Neural progenitor cell (in vitro differentiated cells): ENCODE measurements at regions not wholly inside any gene's neighbourhood (a gene's known extent, or its start where the extent isn't known, plus 50 kb on each side); places are given as distances from the start of the nearest gene placed in this dataset.

Experiments used
- DNase-seq: peaks from one replicate; pipeline ENCODE4 v3.0.0-alpha.2; 2016; ENCODE audit warnings: low spot score
- H2AFZ ChIP-seq: fragments of 200-600 bp; sonication (generic); replicated peaks from 2 replicates; pipeline ENCODE4 v1.6.1; 2016; ENCODE audit warnings: antibody characterized with exemption
- H3F3A ChIP-seq: fragments of 200-600 bp; sonication (generic); 2 replicates; pipeline ENCODE4 v1.6.1; 2016; ENCODE audit warnings: antibody characterized with exemption, low read depth
- H3K27ac ChIP-seq: fragments of 200-600 bp; sonication (generic); 2 replicates; pipeline ENCODE4 v1.5.1; 2016; ENCODE audit warnings: mild to moderate bottlenecking
- H3K27me3 ChIP-seq: fragments of 200-600 bp; sonication (generic); 2 replicates; pipeline ENCODE4 v1.6.1; 2016; ENCODE audit warnings: mild to moderate bottlenecking, moderate library complexity
- H3K36me3 ChIP-seq: fragments of 200-600 bp; sonication (generic); 2 replicates; pipeline ENCODE4 v1.5.1; 2016
- H3K4me1 ChIP-seq: fragments of 200-600 bp; sonication (generic); 2 replicates; pipeline ENCODE4 v1.6.1; 2016; ENCODE audit warnings: mixed run types
- H3K4me2 ChIP-seq: fragments of 200-600 bp; sonication (generic); 2 replicates; pipeline ENCODE4 v1.6.1; 2016
- H3K4me3 ChIP-seq: fragments of 200-600 bp; sonication (generic); 2 replicates; pipeline ENCODE4 v1.5.1; 2016
- H3K79me2 ChIP-seq: fragments of 200-600 bp; sonication (generic); 2 replicates; pipeline ENCODE4 v1.6.1; 2016; ENCODE audit warnings: low read depth
- H3K9ac ChIP-seq: fragments of 200-600 bp; sonication (generic); 2 replicates; pipeline ENCODE4 v1.6.1; 2016
- H3K9me3 ChIP-seq: fragments of 200-600 bp; sonication (generic); 2 replicates; pipeline ENCODE4 v1.5.1; 2016; ENCODE audit warnings: low read depth
- H4K20me1 ChIP-seq: fragments of 200-600 bp; sonication (generic); 2 replicates; pipeline ENCODE4 v1.6.1; 2016; ENCODE audit warnings: low read depth
- H3K27ac Mint-ChIP-seq: 3 replicates; pipeline ENCODE4 v1.8.0; 2021; ENCODE audit warnings: mixed read lengths
- H3K27me3 Mint-ChIP-seq: 2 replicates; pipeline ENCODE4 v1.8.0; 2022; ENCODE audit warnings: low read depth, mild to moderate bottlenecking, inconsistent platforms, moderate library complexity, mixed read lengths; ENCODE audit not compliant: insufficient read depth
- H3K36me3 Mint-ChIP-seq: 3 replicates; pipeline ENCODE4 v1.8.0; 2021; ENCODE audit warnings: mixed read lengths
- H3K4me1 Mint-ChIP-seq: 3 replicates; pipeline ENCODE4 v1.8.0; 2021; ENCODE audit warnings: mixed read lengths
- H3K4me3 Mint-ChIP-seq: 3 replicates; pipeline ENCODE4 v1.8.0; 2021; ENCODE audit warnings: mild to moderate bottlenecking, moderate library complexity, mixed read lengths
- H3K9me3 Mint-ChIP-seq: 3 replicates; pipeline ENCODE4 v1.8.0; 2020; ENCODE audit warnings: mixed read lengths
- CTCF ChIP-seq: fragments of 200-600 bp; sonication (generic); IDR thresholded peaks from 2 replicates; pipeline ENCODE4 v1.5.1; 2017; ENCODE audit warnings: antibody characterized with exemption, mild to moderate bottlenecking
- EZH2 ChIP-seq: fragments of 200-600 bp; sonication (generic); IDR thresholded peaks from 2 replicates; pipeline ENCODE4 v1.6.1; 2017; ENCODE audit warnings: antibody characterized with exemption, mild to moderate bottlenecking, moderate library complexity
- EZH2phosphoT487 ChIP-seq: fragments of 200-600 bp; sonication (generic); IDR thresholded peaks from 2 replicates; pipeline ENCODE4 v1.6.1; 2017; ENCODE audit warnings: antibody characterized with exemption

DNA sequence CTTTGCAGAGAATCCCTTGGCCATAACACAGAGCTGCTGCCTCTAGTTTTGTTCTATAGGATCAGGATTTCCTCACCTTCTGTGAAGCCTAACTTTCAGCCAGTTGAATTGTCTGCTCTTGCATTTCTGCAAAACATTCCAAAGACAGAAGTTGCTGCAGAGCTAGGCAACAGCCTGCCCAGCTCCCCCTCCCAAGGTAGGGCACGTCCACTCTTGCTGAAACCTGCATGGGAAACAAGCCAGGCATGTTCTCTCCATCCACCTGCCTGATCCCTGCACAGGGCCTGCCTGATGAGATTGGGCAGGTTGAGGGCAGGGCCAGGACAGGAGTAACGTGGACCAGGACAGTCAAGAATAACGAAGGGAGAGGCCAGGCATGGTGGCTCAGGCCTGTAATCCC is 58.9 kb upstream of the NAA20 start:
- H3K36me3 Mint-ChIP-seq: peaks cover 6% of the 10 kb centered on the region
- no peaks in the 10 kb centered on the region for H3K9me3 Mint-ChIP-seq
- no peak for TF ChIP-seq CTCF
- TF ChIP-seq EZH2phosphoT487: no peak
- TF ChIP-seq EZH2: no peak
- no peaks in the 10 kb centered on the region for H3K4me1 ChIP-seq
- no peak overlapping the region for H3K27ac Mint-ChIP-seq
- peaks cover 5% of the 10 kb centered on the region for H3K4me1 Mint-ChIP-seq
- no peaks in the 10 kb centered on the region for H3K9me3 ChIP-seq
- no peak overlapping the region for H2AFZ ChIP-seq
- no peak overlapping the region for H3K4me2 ChIP-seq
- no peak overlapping the region for H3K4me3 ChIP-seq
- no peaks in the 10 kb centered on the region for H3K27me3 Mint-ChIP-seq
- H3K4me3 Mint-ChIP-seq: no peak overlapping the region
- H3K36me3 ChIP-seq: no peaks in the 10 kb centered on the region
- no peak overlapping the region for H3K27ac ChIP-seq
- no peaks in the 10 kb centered on the region for H3F3A ChIP-seq
- H3K9ac ChIP-seq: no peak overlapping the region
- H4K20me1 ChIP-seq: no peaks in the 10 kb centered on the region
- no peaks in the 10 kb centered on the region for H3K27me3 ChIP-seq
- DNase-seq: no peak
- no peaks in the 10 kb centered on the region for H3K79me2 ChIP-seq

- H3K27ac Mint-ChIP-seq: no peak overlapping the region
- no peak overlapping the region for H3K4me3 Mint-ChIP-seq
- TF ChIP-seq CTCF: no peak
- TF ChIP-seq EZH2: no peak
- TF ChIP-seq EZH2phosphoT487: no peak
- H3F3A ChIP-seq: no peaks in the 10 kb centered on the region
- no peaks in the 10 kb centered on the region for H4K20me1 ChIP-seq
- peaks cover 6% of the 10 kb centered on the region for H3K36me3 Mint-ChIP-seq
- peaks cover 5% of the 10 kb centered on the region for H3K4me1 Mint-ChIP-seq
- H3K9ac ChIP-seq: no peak overlapping the region
- H3K27ac ChIP-seq: no peak overlapping the region
- no peak overlapping the region for H2AFZ ChIP-seq
- no peaks in the 10 kb centered on the region for H3K9me3 ChIP-seq
- no peak overlapping the region for H3K4me3 ChIP-seq
- no peaks in the 10 kb centered on the region for H3K36me3 ChIP-seq
- no peaks in the 10 kb centered on the region for H3K4me1 ChIP-seq
- no peak for DNase-seq
- no peaks in the 10 kb centered on the region for H3K79me2 ChIP-seq
- no peak overlapping the region for H3K4me2 ChIP-seq
- H3K9me3 Mint-ChIP-seq: no peaks in the 10 kb centered on the region
- H3K27me3 ChIP-seq: no peaks in the 10 kb centered on the region
- H3K27me3 Mint-ChIP-seq: no peaks in the 10 kb centered on the region
Observed at GRCh38 chr20:19958928-19959327, 58.2 kb upstream of the NAA20 start.

- TF ChIP-seq CTCF (no peak), EZH2 (no peak), EZH2phosphoT487 (no peak)
- H3K36me3 ChIP-seq: no peaks in the 10 kb centered on the region
- no peaks in the 10 kb centered on the region for H3K79me2 ChIP-seq
- no peaks in the 10 kb centered on the region for H3F3A ChIP-seq
- no peaks in the 10 kb centered on the region for H3K9me3 ChIP-seq
- no peak overlapping the region for H3K4me2 ChIP-seq
- Mint-ChIP-seq H3K4me1 (peaks cover 10% of the 10 kb centered on the region), H3K36me3 (peaks cover 6% of the 10 kb centered on the region), H3K4me3 (no peak overlapping the region), H3K9me3 (no peaks in the 10 kb centered on the region), H3K27me3 (no peaks in the 10 kb centered on the region), H3K27ac (no peak overlapping the region)
- H3K27ac ChIP-seq: no peak overlapping the region
- no peak overlapping the region for H3K4me3 ChIP-seq
- no peaks in the 10 kb centered on the region for H3K4me1 ChIP-seq
- H3K9ac ChIP-seq: no peak overlapping the region
- no peaks in the 10 kb centered on the region for H4K20me1 ChIP-seq
- H3K27me3 ChIP-seq: no peaks in the 10 kb centered on the region
- no peak overlapping the region for H2AFZ ChIP-seq
- DNase-seq: no peak
Observed at GRCh38 chr20:19960745-19961144, 56.4 kb upstream of the NAA20 start.

GRCh38 chr20:19961293-19961692 is 55.9 kb upstream of the NAA20 start:
- Mint-ChIP-seq H3K9me3 (no peaks in the 10 kb centered on the region), H3K4me3 (no peak overlapping the region), H3K4me1 (peaks cover 10% of the 10 kb centered on the region), H3K27ac (no peak overlapping the region), H3K36me3 (peaks cover 4% of the 10 kb centered on the region), H3K27me3 (peaks cover 2% of the 10 kb centered on the region)
- H3K27me3 ChIP-seq: no peaks in the 10 kb centered on the region
- no peaks in the 10 kb centered on the region for H3F3A ChIP-seq
- no peaks in the 10 kb centered on the region for H3K79me2 ChIP-seq
- H3K36me3 ChIP-seq: no peaks in the 10 kb centered on the region
- H3K4me1 ChIP-seq: no peaks in the 10 kb centered on the region
- no peak overlapping the region for H3K4me3 ChIP-seq
- H3K9ac ChIP-seq: no peak overlapping the region
- TF ChIP-seq EZH2phosphoT487: no peak
- TF ChIP-seq EZH2: no peak
- TF ChIP-seq CTCF: no peak
- DNase-seq: no peak
- no peaks in the 10 kb centered on the region for H3K9me3 ChIP-seq
- H2AFZ ChIP-seq: no peak overlapping the region
- no peak overlapping the region for H3K27ac ChIP-seq
- H3K4me2 ChIP-seq: no peak overlapping the region
- H4K20me1 ChIP-seq: no peaks in the 10 kb centered on the region
